ENCODE measurements at regions not wholly inside any gene's neighbourhood (a gene's known extent, or its start where the extent isn't known, plus 50 kb on each side); places are given as distances from the start of the nearest gene placed in this dataset.

- no peak for DNase-seq (ENCODE audit: low read depth in 2 of 2)
- no peaks in the 10 kb centered on the region for H3K36me3 ChIP-seq (ENCODE audit: control insufficient read depth, insufficient read depth, low read length)
- H3K4me1 ChIP-seq (ENCODE audit: control insufficient read depth, extremely low read depth, insufficient read depth, low read length), result no peaks in the 10 kb centered on the region
- no peak overlapping the region for H2AFZ ChIP-seq (ENCODE audit: low read length)
- H3K9me3 ChIP-seq (ENCODE audit: control insufficient read depth, insufficient read depth, low read depth, low read length), result no peaks in the 10 kb centered on the region
- no peaks in the 10 kb centered on the region for H3K27me3 ChIP-seq (ENCODE audit: control insufficient read depth, insufficient read depth, low read length)
- H4K20me1 ChIP-seq (ENCODE audit: control insufficient read depth, extremely low read depth, insufficient read depth, low read length), result no peaks in the 10 kb centered on the region
- H3K27ac ChIP-seq (ENCODE audit: insufficient read depth, low read length), result no peak overlapping the region
- no peak overlapping the region for H3K4me2 ChIP-seq (ENCODE audit: extremely low read depth, insufficient read depth, low read length)
- H3K9ac ChIP-seq (ENCODE audit: insufficient read depth, low read length), result no peak overlapping the region
- TF ChIP-seq EZH2 (IDR thresholded peaks at IDR 0.05; ENCODE audit: low read length, missing control alignments), result no peak
- no peak for TF ChIP-seq CTCF (conservative IDR thresholded peaks at IDR 0.05 in 1 of 2, IDR thresholded peaks at IDR 0.05 in 1 of 2; ENCODE audit: low read depth in 1 of 2, low read length in 2 of 2)
- H3K79me2 ChIP-seq (ENCODE audit: control insufficient read depth, insufficient read depth, low read length), result no peaks in the 10 kb centered on the region
- no peak overlapping the region for H3K4me3 ChIP-seq (replicated peaks in 1 of 4; ENCODE audit: control extremely low read depth in 1 of 4, insufficient read depth in 1 of 4, low read depth in 3 of 4, low read length in 4 of 4)
Observed at GRCh38 chr5:152185547-152186245, 219.4 kb downstream of the NMUR2 start.

- Histone ChIP-seq H3K9me3 (ENCODE audit: control insufficient read depth, insufficient read depth, low read depth, low read length) (no peaks in the 10 kb centered on the region), H3K36me3 (ENCODE audit: control insufficient read depth, insufficient read depth, low read length) (no peaks in the 10 kb centered on the region), H3K4me3 (replicated peaks in 1 of 4; ENCODE audit: control extremely low read depth in 1 of 4, insufficient read depth in 1 of 4, low read depth in 3 of 4, low read length in 4 of 4) (no peak overlapping the region), H3K9ac (ENCODE audit: insufficient read depth, low read length) (no peak overlapping the region), H3K4me1 (ENCODE audit: control insufficient read depth, extremely low read depth, insufficient read depth, low read length) (no peaks in the 10 kb centered on the region), H3K4me2 (ENCODE audit: extremely low read depth, insufficient read depth, low read length) (no peak overlapping the region), H3K27ac (ENCODE audit: insufficient read depth, low read length) (no peak overlapping the region), H3K27me3 (ENCODE audit: control insufficient read depth, insufficient read depth, low read length) (no peaks in the 10 kb centered on the region), H3K79me2 (ENCODE audit: control insufficient read depth, insufficient read depth, low read length) (no peaks in the 10 kb centered on the region), H2AFZ (ENCODE audit: low read length) (no peak overlapping the region), H4K20me1 (ENCODE audit: control insufficient read depth, extremely low read depth, insufficient read depth, low read length) (no peaks in the 10 kb centered on the region)
- no peak for DNase-seq (ENCODE audit: low read depth in 2 of 2)
- TF ChIP-seq EZH2 (IDR thresholded peaks at IDR 0.05; ENCODE audit: low read length, missing control alignments) (no peak), CTCF (conservative IDR thresholded peaks at IDR 0.05 in 1 of 2, IDR thresholded peaks at IDR 0.05 in 1 of 2; ENCODE audit: low read depth in 1 of 2, low read length in 2 of 2) (no peak)
Observed at GRCh38 chr5:152184266-152184665, 220.8 kb downstream of the NMUR2 start.

- H3K4me2 ChIP-seq (ENCODE audit: extremely low read depth, insufficient read depth, low read length), result no peak overlapping the region
- no peak for TF ChIP-seq EZH2 (IDR thresholded peaks at IDR 0.05; ENCODE audit: low read length, missing control alignments)
- TF ChIP-seq CTCF (conservative IDR thresholded peaks at IDR 0.05 in 1 of 2, IDR thresholded peaks at IDR 0.05 in 1 of 2; ENCODE audit: low read depth in 1 of 2, low read length in 2 of 2), result no peak
- no peak overlapping the region for H2AFZ ChIP-seq (ENCODE audit: low read length)
- no peaks in the 10 kb centered on the region for H3K27me3 ChIP-seq (ENCODE audit: control insufficient read depth, insufficient read depth, low read length)
- no peaks in the 10 kb centered on the region for H3K36me3 ChIP-seq (ENCODE audit: control insufficient read depth, insufficient read depth, low read length)
- no peak overlapping the region for H3K27ac ChIP-seq (ENCODE audit: insufficient read depth, low read length)
- H3K79me2 ChIP-seq (ENCODE audit: control insufficient read depth, insufficient read depth, low read length), result no peaks in the 10 kb centered on the region
- H3K4me3 ChIP-seq (replicated peaks in 1 of 4; ENCODE audit: control extremely low read depth in 1 of 4, insufficient read depth in 1 of 4, low read depth in 3 of 4, low read length in 4 of 4), result no peak overlapping the region
- H3K9ac ChIP-seq (ENCODE audit: insufficient read depth, low read length), result no peak overlapping the region
- H3K4me1 ChIP-seq (ENCODE audit: control insufficient read depth, extremely low read depth, insufficient read depth, low read length), result no peaks in the 10 kb centered on the region
- DNase-seq (ENCODE audit: low read depth in 2 of 2), result no peak
- H3K9me3 ChIP-seq (ENCODE audit: control insufficient read depth, insufficient read depth, low read depth, low read length), result no peaks in the 10 kb centered on the region
- no peaks in the 10 kb centered on the region for H4K20me1 ChIP-seq (ENCODE audit: control insufficient read depth, extremely low read depth, insufficient read depth, low read length)
Observed at GRCh38 chr5:152181461-152181860, 223.6 kb downstream of the NMUR2 start.

All from fibroblast of lung (primary cell).